ENCODE measurements at regions not wholly inside any gene's neighbourhood (a gene's known extent, or its start where the extent isn't known, plus 50 kb on each side); places are given as distances from the start of the nearest gene placed in this dataset.

DNA sequence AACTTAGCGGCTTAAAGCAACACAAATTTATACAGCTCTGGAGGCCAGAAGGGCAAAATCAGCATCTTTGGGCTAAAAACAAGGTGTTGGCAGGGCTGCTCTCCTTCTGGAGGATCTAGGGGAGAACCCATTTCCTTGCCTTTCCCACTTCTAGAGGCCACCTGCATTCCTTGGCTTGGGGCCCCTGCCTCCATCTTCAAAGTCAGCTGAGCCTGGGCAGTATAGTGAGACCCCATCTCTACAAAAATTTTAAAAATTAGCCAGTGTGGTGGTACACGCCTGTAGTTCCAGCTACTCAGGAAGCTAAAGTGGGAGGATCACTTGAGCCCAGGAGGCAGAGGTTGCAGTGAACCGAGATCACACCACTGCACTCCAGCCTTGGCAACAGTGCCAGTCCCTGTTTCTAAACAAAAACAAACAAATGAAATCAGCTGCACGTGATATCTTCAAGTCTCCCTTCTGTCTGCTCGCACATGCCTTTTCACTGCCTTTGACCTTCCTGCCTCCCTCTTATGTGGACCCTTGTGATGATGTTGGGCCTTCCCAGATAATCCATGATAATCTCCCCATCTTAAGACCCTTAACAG, 200.6 kb downstream of the ZFP36L2 start:
- Histone ChIP-seq H3K4me2 (ENCODE audit: insufficient read depth, low read length) (no peak overlapping the region), H3K4me3 (replicated peaks in 1 of 3; ENCODE audit: insufficient read depth in 1 of 3, low read depth in 1 of 3, low read length in 3 of 3) (no peak overlapping the region), H4K20me1 (replicated peaks; ENCODE audit: control insufficient read depth, extremely low read depth, insufficient read depth, low read length) (no peaks in the 10 kb centered on the region), H3K79me2 (ENCODE audit: control insufficient read depth, insufficient read depth, low read length) (no peaks in the 10 kb centered on the region), H3K9ac (replicated peaks; ENCODE audit: extremely low read depth, insufficient read depth, low read length) (no peak overlapping the region), H3K9me1 (replicated peaks; ENCODE audit: control insufficient read depth, extremely low read depth, insufficient read depth, low read length) (no peaks in the 10 kb centered on the region), H3K27ac (ENCODE audit: insufficient read depth, low read depth, low read length) (no peak overlapping the region), H3K36me3 (ENCODE audit: control insufficient read depth in 2 of 2, extremely low read depth in 1 of 2, insufficient read depth in 2 of 2, low read length in 2 of 2) (no peaks in the 10 kb centered on the region), H3K9me3 (replicated peaks; ENCODE audit: control insufficient read depth, insufficient read depth, low read length) (no peaks in the 10 kb centered on the region), H3K4me1 (ENCODE audit: control insufficient read depth, extremely low read depth, insufficient read depth, low read length) (no peaks in the 10 kb centered on the region), H2AFZ (ENCODE audit: low read depth, low read length) (no peak overlapping the region), H3K27me3 (ENCODE audit: control insufficient read depth in 2 of 2, insufficient read depth in 2 of 2, low read length in 2 of 2) (no peaks in the 10 kb centered on the region)
- dilution Hi-C loops (cut with MboI; ENCODE audit: extremely low pct_ligation_motif_present, low sequenced_read_pairs) (no loop called here), intact Hi-C loops (cut with micrococcal nuclease) (loop anchor here (1.0 to 2.0 kb wide), 4 partner anchors 60 to 197 kb away; no protein-coding TSS in a partner anchor)
- POLR2A ChIA-PET = interaction anchor here (0.6 to 1.0 kb wide), 2 partner anchors 108 to 196 kb away, joined by 3 to 4 read pairs; no protein-coding TSS in a partner anchor
- TF ChIP-seq POLR2A (IDR thresholded peaks at IDR 0.05; ENCODE audit: low read depth, low read length) = no peak
- CTCF ChIA-PET = interaction anchor here (0.8 to 3.2 kb wide), 8 partner anchors 10 to 459 kb away, joined by 3 to 52 read pairs (median 12); partner anchors contain the start of gene ZFP36L2
- FAIRE-seq (no peak), DNase-seq (ENCODE audit: low read depth, low spot score) (no peak)
- BruUV-seq (replicated peaks) = no TSS peak

DNA sequence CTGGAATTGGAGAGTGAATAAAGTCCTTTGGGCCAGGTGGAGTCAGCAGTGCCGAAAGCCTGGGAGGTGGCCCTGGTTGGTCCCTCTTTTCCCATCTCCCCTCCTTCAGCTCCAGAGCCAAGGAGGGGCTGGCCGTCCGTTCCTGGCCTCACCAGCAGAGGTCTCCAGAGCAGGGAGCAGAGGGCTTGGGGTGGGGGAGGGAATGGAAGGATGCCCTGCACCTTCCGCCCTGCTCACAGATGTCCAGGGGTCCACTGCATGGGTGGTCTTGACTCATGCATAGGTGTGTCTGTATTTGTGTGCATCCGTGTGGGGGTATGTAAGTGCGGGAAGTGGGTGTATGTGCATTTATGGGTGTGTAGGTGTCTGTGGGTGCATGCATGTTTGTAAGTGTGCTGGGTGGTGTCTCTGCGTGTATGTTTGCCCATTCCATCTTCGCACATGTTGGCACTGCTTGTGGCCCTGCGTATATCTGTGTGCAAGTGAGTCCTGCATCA, 201.8 kb downstream of the ZFP36L2 start:
- H2AFZ ChIP-seq (ENCODE audit: low read depth, low read length) = no peak overlapping the region
- no peaks in the 10 kb centered on the region for H3K9me3 ChIP-seq (replicated peaks; ENCODE audit: control insufficient read depth, insufficient read depth, low read length)
- H3K4me3 ChIP-seq (replicated peaks in 1 of 3; ENCODE audit: insufficient read depth in 1 of 3, low read depth in 1 of 3, low read length in 3 of 3) = no peak overlapping the region
- dilution Hi-C loops (cut with MboI; ENCODE audit: extremely low pct_ligation_motif_present, low sequenced_read_pairs) (no loop called here), intact Hi-C loops (cut with micrococcal nuclease) (loop anchor here (1.0 to 5.0 kb wide), 10 partner anchors 47 to 460 kb away; no protein-coding TSS in a partner anchor)
- BruUV-seq (replicated peaks) = no TSS peak
- H3K4me1 ChIP-seq (ENCODE audit: control insufficient read depth, extremely low read depth, insufficient read depth, low read length) = no peaks in the 10 kb centered on the region
- H3K27me3 ChIP-seq (ENCODE audit: control insufficient read depth in 2 of 2, insufficient read depth in 2 of 2, low read length in 2 of 2) = no peaks in the 10 kb centered on the region
- no peaks in the 10 kb centered on the region for H4K20me1 ChIP-seq (replicated peaks; ENCODE audit: control insufficient read depth, extremely low read depth, insufficient read depth, low read length)
- ChIA-PET POLR2A (no interaction called here), CTCF (interaction anchor here (0.6 to 3.2 kb wide), 65 partner anchors 8 to 517 kb away, joined by 3 to 52 read pairs (median 5); partner anchors contain the start of gene ZFP36L2)
- DNase-seq (ENCODE audit: low read depth, low spot score) (peak; percentile 64), FAIRE-seq (peak; percentile 81)
- H3K36me3 ChIP-seq (ENCODE audit: control insufficient read depth in 2 of 2, extremely low read depth in 1 of 2, insufficient read depth in 2 of 2, low read length in 2 of 2) = no peaks in the 10 kb centered on the region
- no peaks in the 10 kb centered on the region for H3K79me2 ChIP-seq (ENCODE audit: control insufficient read depth, insufficient read depth, low read length)
- no peak overlapping the region for H3K4me2 ChIP-seq (ENCODE audit: insufficient read depth, low read length)
- no peak overlapping the region for H3K9ac ChIP-seq (replicated peaks; ENCODE audit: extremely low read depth, insufficient read depth, low read length)
- no peaks in the 10 kb centered on the region for H3K9me1 ChIP-seq (replicated peaks; ENCODE audit: control insufficient read depth, extremely low read depth, insufficient read depth, low read length)
- no peak overlapping the region for H3K27ac ChIP-seq (ENCODE audit: insufficient read depth, low read depth, low read length)
- TF ChIP-seq, protein P1, sequence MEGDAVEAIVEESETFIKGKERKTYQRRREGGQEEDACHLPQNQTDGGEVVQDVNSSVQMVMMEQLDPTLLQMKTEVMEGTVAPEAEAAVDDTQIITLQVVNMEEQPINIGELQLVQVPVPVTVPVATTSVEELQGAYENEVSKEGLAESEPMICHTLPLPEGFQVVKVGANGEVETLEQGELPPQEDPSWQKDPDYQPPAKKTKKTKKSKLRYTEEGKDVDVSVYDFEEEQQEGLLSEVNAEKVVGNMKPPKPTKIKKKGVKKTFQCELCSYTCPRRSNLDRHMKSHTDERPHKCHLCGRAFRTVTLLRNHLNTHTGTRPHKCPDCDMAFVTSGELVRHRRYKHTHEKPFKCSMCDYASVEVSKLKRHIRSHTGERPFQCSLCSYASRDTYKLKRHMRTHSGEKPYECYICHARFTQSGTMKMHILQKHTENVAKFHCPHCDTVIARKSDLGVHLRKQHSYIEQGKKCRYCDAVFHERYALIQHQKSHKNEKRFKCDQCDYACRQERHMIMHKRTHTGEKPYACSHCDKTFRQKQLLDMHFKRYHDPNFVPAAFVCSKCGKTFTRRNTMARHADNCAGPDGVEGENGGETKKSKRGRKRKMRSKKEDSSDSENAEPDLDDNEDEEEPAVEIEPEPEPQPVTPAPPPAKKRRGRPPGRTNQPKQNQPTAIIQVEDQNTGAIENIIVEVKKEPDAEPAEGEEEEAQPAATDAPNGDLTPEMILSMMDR (IDR thresholded peaks at IDR 0.05; ENCODE audit: extremely low read depth in 1 of 2, insufficient read depth in 1 of 2, low read depth in 1 of 2, low read length in 2 of 2) = peak; percentile 71 to 94
- TF ChIP-seq POLR2A (IDR thresholded peaks at IDR 0.05; ENCODE audit: low read depth, low read length) = no peak

Data from endothelial cell of umbilical vein (primary cell).